GM10266 (cell line): ENCODE measurements at regions not wholly inside any gene's neighbourhood (a gene's known extent, or its start where the extent isn't known, plus 50 kb on each side); places are given as distances from the start of the nearest gene placed in this dataset.

Source experiments
- DNase-seq: peaks from one replicate; pipeline ENCODE4 v3.0.0; 2012; ENCODE audit errors: extremely low spot score
- CTCF ChIP-seq: IDR thresholded peaks from 2 replicates; pipeline ENCODE4 v1.5.1; 2012; ENCODE audit warnings: mild to moderate bottlenecking, low read depth; ENCODE audit not compliant: control insufficient read depth, insufficient read depth; ENCODE audit errors: missing control alignments

GRCh38 chr5:106874974-106875373, 795.8 kb downstream of the EFNA5 start:
- no peak for TF ChIP-seq CTCF
- DNase-seq = no peak

DNA sequence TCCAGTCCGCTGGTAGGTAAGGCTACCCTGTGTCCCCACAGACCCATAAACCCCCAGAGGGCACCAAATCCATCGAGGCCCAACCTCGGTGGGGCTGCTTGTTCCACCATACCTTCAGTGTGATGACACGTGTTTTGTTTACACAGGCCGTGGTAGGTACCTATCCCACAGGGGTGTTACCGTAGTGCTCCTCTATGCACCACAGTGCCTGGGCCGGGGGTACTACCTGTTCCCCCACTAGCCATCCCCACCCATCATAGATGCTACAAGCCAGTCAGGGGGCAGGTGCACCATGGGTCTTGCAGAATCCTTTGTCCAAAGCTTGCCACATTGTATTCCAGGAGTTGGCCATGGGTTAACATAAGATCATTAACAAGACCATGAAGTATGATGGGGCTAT, 796.2 kb downstream of the EFNA5 start:
- no peak for TF ChIP-seq CTCF
- no peak for DNase-seq

DNA sequence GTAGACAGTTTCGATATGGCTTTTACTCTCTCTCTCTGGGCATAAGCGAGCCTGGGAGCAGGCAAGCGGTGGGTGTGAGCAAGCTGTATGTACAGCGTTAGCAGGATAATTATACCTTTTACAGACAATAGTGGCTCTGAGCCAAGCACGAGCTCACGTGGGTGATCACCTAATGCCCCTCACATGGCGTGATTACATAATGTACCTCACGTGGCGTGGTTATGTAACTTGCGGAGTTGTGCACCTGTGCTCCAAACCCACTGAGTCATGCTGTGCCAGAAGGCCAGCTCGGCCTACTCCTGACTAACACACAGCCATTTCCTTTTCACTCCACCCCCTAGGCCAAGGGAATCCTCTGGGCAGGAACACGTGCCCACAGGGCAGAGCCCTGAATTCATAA, 797.2 kb downstream of the EFNA5 start:
- no peak for TF ChIP-seq CTCF
- no peak for DNase-seq

GRCh38 chr5:106865279-106865678, 805.5 kb downstream of the EFNA5 start:
- no peak for TF ChIP-seq CTCF
- DNase-seq = no peak

DNA sequence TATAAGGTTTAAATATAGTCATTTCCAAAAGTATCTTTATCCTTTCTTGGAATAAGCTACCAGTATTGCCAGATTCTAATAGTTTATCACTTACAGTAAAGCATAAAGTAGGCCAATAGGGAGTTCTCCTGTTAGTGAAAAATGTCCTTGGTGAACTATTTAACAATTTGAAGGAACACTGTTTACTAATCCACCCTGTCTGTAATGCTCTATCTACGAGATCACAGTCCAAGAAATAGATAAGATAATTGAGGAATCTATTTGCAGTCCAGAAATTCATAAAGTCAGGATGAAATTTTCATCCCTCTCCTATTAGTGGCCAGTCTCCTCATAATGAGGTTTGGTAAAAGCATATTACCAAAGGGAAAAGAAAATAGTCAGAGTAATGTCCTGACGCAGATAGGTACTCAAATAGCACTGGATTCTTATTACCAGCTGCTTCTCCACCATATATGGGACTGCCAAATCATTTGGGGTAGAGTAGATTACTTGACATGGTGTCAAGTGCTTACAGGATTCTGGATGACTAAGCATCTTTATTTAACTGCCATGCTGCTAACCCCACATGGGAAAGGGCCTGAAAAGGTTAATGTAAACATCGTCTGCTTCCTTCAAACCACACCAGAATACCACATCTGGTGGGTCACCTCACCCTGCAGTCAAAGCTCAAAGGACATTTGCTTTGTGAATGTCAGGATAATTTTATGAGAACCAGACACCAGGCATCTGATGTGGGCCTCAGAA, 808.1 kb downstream of the EFNA5 start:
- DNase-seq = no peak
- no peak for TF ChIP-seq CTCF

- DNase-seq = no peak
- no peak for TF ChIP-seq CTCF
These were observed 810.2 kb downstream of the EFNA5 start for GRCh38 chr5:106860398-106861044.

GRCh38 chr5:106858616-106859015, 812.1 kb downstream of the EFNA5 start:
- no peak for TF ChIP-seq CTCF

More at GRCh38 chr5:106858616-106859015, 812.1 kb downstream of the EFNA5 start:
- no peak for DNase-seq
